AML-193 (cell line): ENCODE measurements at regions not wholly inside any gene's neighbourhood (a gene's known extent, or its start where the extent isn't known, plus 50 kb on each side); places are given as distances from the start of the nearest gene placed in this dataset.
"Not testable (repeated sequence)": the region's sequence is repeated elsewhere in the genome, so short reads cannot be mapped to it uniquely, and the experiment has no call there.

Source experiments
- DNase-seq, 2 experiments: peaks; one replicate each; lab custom pipeline; 2025; lab: John Stamatoyannopoulos, UW

DNA sequence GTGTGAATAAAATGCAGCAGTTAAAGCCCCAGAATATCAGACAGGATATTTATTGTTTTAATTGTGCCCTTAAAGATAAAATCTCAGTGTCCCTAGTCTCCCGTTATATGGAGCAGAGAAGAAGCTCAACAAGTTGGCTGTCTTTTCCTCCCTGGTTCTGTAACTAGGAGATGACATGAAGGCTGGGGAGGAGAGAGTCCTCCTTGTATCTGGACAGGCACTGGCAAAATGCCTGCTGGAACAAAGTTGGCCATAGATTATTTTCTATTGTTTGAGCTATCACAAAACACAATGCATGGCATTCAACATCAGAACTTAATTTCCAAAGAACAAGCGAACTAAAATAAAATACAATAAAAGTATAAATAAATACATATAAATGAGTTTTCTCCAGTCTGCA is 694.9 kb upstream of the KCND2 start:
- no peak for DNase-seq

DNA sequence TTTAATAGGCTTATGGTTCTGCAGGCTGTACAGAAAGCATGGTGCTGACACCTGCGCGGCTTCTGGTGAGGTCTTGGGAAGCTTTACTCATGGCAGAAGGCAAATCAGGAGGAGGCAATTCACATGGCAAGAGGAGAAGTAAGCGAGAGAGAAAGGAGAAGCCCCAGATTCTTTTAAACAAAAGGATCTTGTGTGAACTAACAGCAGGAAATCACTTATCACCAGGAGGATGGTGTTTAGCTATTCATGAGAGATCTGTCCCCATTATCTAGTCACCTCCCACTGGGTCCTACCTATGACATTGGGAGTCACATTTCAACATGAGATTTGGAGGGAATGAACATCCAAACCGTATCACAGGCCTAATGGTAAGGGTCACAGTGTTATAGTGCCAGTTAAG is 678.0 kb upstream of the KCND2 start:
- DNase-seq: no peak

DNA sequence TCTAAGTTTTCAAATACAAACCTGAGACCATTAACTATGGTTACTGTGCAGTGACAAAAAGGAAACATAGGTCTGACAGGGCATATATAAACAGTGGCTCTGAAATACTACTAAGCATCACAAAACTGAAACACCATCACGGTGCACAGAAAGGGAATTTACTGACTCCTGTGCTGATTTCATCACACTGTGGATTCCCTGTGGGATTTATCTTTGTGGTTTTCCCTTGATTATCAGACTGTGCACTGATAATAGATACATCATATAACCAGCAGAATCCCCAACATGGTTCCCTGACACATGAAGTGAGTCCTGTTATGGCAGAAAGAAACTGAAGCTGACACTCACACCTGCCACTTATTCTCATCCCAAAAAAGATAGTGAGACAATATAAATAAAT is 676.3 kb upstream of the KCND2 start:
- no peak for DNase-seq

DNA sequence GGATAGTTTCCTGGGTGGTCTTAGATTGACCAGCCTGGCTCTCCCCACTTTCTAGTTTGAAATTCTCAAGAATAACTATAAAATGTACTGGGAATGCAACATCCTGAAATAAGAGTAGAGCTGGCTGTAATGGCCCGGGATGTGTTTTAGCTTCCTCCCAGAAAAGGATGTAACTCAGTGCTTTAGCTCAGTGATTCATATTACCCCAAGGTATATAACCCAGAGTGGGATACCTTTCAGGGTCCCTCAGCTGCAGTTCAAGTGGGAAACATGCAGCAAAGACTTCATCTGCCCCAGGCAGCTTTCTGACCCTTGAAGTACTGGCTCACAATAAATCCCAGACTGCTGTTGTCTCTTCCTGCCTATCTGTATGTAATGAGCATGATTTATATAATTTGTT is 666.7 kb upstream of the KCND2 start:
- no peak for DNase-seq

DNA sequence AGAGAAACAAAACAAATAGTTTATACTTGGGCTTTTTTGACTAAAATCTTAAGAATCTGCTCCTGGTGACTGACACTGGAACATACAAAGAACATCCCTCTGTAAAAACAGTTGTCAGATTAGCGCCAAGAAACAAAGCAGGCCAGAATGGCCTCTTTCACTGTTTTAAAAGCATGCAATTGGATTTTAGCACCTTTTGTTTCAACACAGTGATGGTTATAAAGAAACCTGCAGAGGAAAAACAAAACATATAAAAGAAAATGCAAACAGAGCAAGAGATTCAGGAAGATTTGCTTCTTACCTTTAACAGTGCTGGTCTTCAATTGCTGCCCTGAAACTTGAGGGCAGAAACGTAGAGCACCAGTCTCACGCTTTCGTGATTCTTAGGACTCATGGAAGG is 652.2 kb upstream of the KCND2 start:
- DNase-seq: no peak

DNA sequence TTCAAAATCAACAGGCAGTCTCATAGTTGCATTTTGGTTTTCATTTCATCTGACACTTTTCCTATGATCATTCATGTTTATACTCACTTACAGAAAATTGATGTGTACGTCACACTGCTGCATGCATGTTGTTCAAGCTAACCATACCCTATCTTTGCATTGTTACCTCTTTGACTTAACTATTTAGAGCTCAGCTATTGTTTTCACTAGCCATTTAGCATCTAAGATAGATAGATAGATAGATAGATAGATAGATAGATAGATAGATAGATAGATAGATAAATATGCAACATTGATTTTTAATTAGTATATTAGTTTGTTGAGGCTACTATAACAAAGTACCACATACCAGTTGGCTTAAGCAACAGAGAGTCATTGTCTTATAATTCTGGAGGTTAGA is 649.5 kb upstream of the KCND2 start:
- DNase-seq: no peak

DNA sequence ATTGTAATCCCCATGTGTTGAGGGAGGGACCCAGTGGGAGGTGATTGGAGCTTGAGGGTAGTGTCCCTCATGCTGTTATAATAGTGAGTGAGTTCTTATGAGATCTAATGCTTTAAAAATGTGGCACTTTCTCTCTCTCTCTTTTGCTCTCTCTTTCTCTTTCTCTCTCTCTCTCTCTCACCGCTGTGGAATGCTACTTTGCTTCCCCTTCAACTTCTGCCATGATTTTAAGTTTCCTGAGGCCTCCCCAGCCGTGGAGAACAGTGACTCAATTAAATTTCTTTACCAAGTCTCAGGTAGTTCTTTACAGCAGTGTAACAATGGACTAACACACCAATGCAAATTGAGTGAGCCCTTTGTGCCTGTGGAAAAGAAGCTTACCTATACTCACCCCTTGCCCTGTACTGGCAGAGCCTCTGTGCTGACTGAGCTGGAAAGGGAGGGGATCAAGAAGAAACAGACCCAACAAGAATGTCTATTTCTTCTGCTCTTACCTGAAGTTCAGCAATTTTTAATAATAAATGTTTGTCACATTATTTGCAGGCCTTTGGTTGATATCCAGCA is 642.5 kb upstream of the KCND2 start:
- DNase-seq: no peak

DNA sequence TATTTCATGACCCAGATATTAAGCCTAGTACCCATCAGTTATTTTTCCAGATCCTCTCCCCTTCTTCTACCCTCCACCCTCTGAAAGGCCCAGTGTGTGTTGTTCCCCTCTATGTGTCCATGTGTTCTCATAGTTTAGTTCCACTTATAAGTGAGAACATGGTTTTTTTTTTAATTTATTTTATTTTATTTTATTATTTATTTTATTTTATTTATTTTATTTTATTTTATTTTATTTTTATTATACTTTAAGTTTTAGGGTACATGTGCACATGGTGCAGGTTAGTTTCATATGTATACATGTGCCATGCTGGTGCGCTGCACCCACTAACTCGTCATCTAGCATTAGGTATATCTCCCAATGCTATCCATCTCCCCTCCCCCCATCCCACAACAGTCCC is 639.2 kb upstream of the KCND2 start:
- DNase-seq: not testable (repeated sequence)

DNA sequence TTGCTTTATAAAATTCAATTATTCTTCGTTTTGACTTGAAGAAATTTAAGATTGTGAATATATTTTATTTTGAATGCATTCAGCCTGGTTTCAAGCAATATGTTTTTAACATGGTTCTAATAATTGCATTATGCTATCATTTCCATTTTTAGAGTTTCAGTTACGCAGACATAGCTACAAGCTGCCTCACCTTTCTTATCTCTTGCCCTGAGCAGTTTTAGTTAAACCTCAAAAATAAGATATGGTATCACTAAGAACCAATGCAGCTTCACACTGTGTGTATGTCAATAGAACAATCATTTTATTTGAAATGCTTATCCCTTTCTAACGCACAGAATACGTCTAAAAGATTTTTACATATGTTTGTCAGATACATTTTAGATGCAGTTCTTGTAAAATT is 632.6 kb upstream of the KCND2 start:
- DNase-seq: no peak

DNA sequence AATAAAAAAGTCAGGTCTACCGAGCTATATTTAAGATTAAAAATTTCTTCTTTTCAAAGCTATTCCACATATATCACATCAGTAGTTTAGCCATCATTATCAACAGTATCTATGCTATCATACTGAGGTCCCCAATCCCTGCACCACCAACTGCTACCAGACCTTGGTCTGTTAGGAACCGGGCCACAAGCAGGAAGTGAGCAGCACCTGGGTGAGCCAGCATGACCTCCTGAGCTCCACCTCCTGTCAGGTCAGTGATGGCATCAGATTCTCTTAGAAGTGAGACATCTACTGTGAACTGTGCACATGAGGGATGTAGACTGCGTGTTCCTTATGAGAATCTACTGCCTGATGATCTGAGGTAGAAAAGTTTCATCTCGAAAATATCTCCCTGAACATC is 632.1 kb upstream of the KCND2 start:
- DNase-seq: no peak

DNA sequence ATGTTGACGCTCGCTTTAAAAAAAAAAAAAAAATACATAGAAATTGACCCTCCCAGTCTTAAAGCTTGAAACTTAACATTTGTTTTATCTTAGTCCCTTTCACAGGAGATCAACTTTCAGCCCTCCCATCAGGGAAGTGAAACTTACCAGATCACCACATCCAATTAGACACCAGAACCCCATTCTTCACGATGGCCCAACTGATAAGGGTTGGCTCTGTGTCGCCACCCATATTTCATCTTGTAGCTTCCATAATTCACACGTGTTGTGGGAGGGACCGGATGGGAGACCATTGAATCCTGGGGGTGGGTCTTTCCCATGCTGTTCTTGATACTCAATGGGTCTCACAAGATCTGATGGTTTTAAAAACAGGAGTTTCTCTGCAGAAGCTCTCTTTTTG is 629.4 kb upstream of the KCND2 start:
- no peak for DNase-seq

DNA sequence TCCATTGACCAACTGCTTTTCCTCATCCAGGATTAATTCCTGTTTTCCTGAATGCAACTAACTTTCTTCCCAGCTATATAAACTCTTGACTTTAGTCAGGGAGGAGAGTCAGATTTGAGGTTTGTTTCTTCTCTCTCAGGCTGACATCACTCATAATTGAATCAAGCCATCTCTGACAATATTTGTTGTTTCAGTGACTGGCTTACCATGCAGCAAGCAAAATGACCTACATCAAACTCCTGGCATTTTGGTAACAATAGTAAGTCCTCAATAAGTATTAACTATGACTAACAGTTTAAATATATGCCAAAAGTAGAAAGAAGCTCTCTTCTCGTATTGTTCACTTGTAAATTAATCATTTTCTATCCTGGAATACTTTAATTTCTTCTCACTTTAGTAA is 625.7 kb upstream of the KCND2 start:
- no peak for DNase-seq

DNA sequence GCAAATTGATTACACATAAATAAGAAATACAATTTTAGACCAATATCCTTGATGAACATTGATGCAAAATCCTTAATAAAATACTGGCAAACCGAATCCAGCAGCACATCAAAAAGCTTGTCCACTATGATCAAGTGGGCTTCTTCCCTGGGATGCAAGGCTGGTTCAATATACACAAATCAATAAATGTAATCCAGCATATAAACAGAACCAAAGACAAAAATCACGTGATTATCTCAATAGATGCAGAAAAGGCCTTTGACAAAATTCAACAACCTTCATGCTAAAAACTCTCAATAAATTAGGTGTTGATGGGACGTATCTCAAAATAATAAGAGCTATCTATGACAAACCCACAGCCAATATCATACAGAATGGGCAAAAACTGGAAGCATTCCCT is 624.2 kb upstream of the KCND2 start:
- not testable (repeated sequence) for DNase-seq

DNA sequence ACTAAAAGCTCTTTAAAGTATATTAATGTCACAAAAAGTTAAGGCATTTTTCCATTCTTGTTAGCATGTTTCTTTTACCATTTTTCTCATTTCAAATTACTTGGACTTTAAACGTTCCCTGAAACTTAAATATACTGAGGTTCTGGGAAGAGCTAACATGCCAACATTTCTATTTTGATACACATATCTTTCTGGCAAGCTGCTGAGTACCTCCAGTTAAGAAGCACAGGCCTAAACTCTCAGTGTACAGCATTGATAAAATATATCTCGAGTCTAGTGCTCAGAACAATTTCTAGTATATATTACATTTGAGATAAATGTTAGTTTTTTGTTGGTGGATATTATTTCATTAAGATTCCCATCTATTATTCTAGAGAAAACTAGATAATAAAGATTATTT is 612.9 kb upstream of the KCND2 start:
- no peak for DNase-seq

DNA sequence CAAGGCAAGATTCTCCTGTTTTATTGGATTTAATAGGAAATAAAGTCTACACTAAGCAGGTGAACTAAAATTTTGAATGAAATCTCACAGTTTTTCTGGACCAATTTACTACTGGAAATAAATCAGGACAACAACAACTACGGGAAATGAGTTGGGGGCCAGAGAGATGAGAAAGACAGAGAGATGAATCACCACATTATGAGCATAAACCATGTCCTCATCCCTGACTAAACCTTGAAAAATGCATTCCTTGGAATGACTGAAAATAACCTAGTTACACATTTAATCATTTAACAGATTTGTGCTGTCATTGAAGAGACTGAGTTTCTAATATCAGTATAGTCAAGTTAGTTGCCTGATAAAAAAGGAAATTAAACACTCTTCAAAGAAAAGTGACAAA is 608.4 kb upstream of the KCND2 start:
- DNase-seq: no peak

DNA sequence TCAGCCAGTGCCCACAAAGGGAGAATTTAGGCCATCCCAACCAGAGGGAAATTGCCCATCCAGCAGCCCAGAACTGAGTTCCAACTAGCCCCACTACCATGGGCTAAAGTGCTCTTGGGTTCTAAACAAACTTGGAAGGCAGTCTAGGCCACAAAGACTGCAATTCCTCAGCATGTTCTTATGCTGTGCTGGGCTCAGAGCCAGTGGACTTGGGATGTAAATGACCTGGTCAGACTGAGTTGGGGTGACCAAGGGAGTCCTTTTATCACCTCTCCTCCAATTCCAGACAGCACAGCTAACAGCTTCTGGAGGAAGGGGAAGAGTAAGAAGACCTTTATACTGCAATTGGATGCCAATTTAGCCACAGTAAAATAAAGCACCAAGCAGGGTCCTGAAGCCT is 607.2 kb upstream of the KCND2 start:
- DNase-seq: no peak

DNA sequence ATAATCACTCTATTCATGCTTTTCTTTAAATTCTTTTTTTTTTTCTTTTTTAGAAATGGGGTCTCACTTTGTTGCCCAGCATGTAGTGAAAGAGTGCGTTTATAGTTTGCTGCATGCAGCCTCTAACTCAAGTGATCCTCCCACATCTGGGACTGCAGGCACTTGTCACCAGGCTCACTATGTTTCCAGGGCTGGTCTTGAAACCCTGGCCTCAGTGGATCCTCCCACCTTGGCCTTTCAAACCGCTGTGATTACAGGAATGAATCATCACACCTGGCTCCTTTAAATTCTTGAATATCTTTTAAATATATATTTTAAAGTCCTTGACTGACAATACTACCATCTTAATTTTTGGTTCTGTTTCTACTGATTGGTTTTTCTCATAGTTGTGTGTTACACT is 591.6 kb upstream of the KCND2 start:
- DNase-seq: no peak

DNA sequence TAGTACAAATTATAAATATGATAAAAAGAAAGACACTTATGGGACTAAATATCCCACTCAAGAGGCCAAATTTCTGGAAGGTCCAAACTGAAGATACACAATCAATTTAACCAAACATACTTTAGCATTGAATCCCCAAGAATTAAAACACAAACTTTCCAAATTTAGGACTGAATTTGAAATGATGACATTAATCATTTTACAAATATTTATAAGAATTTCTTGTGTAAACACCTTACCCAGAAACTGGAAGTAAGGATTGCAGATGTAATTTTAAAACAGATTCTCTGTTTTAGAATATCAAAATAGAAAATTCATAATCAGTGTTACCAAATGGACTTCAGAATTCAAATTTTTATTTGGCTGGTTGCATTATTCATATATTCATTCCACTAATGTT is 588.2 kb upstream of the KCND2 start:
- no peak for DNase-seq

DNA sequence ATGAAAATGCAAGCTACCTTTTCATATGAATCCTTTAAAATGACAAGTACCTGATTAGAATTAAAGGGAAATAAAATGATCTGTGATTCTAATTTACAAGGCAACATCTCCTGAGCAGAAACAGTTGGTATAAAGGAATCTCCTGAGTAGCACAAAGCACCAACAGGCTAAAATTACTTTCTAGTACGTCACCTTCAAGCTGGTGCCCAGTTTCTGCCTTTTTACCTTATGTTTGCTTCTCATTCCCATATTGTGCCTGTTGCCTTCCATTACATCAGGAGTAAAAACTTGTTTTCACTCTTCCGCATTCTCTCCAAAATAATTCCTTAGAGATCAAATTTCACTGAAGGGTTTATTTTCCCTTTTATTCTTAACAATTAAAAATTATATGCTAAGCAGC is 587.1 kb upstream of the KCND2 start:
- DNase-seq: no peak

DNA sequence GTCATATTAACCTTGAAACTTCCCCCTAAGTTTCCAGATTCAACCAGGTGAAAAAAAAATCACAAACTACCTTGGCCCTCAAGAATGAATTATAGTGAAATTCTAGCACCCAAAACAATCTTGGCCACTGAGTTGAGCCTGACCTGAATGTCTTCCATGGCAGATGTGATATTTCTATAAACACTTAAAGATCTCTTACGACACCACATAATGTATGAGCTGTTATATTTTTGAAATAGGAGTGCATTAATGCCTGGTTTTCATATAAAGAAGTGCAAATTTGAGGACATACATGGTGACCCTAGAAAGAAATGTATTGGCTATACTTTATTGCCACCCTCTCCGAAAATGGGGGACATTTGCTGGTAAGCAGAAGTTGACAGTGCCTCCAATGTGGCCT is 584.1 kb upstream of the KCND2 start:
- no peak for DNase-seq

DNA sequence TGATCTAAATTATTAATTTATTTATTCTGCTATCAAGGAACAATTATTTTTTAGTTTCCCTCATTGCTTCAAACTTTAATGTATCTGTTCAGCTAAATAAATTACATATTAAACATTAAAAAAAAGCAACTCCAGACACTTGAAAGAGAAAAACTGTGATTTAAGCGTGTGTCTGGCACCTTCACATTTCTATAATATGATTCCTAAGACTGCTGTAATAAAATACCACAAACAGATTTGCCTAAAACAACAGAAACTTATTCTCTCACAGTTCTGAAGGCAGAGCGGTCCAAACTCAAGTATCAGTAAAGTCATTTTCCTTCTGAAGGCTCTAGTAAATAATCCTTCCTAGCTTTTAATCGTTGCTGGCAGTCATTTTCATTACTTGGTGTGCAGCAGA is 580.4 kb upstream of the KCND2 start:
- DNase-seq: no peak

DNA sequence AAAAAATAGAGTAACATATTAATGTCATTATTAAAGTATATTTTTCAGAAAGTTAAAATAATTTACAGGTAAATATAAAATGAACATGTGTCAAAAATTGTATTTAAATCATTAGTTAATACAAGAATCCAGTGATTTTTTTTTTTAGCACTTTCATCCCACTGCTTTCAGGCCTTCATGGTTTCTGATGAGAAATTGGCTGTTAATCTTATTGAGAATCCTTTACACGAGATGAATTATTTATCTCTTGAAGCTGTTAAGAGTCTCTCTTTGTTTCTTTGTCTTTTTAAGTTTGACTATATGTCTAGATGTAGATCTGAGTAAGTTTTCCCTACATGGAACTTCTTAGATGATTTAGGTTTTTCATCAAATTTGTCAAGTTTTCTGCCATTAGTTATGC is 578.5 kb upstream of the KCND2 start:
- DNase-seq: no peak

DNA sequence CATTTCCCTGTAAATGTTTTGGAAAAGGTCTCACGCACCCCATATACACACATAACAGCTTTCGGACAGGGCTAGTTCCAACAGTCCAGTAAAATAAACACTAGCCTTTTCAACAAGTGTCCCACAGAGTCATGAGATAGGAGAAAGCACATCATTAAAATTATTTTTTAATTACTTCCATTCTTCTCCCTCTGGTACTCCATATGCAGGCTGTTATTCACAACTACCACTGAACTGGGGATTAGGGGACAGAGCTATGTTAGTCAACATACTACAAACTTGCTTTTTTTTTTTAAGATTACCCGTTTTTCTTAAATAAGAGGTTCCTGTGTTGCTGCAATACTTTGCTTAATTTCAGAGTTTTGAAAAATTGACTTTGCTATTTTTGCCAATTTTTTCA is 576.6 kb upstream of the KCND2 start:
- DNase-seq: no peak

DNA sequence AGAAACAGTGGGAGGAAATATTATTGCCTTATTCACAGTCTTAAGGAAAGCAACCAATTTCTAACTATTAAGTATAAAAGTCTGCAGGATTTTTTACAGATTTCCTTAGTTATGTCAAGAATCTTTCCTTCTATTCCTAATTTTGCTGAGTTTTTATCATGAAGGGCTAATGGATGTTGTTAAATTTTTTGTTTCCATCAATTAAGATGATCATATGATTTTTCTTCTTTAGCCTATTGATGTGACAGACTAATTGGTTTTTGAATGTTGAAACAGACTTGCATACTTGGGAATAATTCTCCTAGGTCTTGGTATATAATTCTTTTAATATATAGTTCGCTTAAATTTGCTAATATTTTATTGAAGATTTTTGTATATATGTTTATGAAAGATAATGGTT is 569.1 kb upstream of the KCND2 start:
- no peak for DNase-seq

DNA sequence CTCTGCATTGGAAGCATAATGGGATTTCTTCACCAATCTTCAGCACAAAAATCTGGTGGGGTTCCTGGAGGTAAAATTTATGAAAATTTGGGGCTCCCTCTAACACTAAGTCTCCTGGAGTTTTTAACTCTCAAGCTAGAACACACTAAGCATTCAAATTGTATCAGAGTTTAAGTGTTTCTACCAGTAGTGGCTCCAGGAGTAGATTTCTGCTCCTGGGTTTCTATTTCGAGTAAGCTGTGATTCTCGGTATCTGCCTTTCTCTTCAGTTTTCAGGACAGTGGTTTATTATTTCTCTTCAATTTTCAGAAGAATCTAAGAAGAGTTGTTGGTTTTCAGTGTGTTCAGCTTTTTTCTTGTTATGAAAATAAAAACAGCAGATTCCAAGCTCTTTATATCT is 566.4 kb upstream of the KCND2 start:
- DNase-seq: no peak
